AG04450 (cell line): ENCODE measurements at regions not wholly inside any gene's neighbourhood (a gene's known extent, or its start where the extent isn't known, plus 50 kb on each side); places are given as distances from the start of the nearest gene placed in this dataset.

ENCODE experiments used
- CTCF ChIA-PET: fragments of 300-600, 350-600 bp; formaldehyde crosslinking; extraction: SDS; loops from one replicate; lab custom pipeline; 2022; ENCODE audit warnings: antibody characterized with exemption, inconsistent platforms; lab: Charles Lee
- POLR2A ChIA-PET: fragments of 350-600 bp; formaldehyde crosslinking; extraction: SDS; loops from one replicate; lab custom pipeline; 2021; ENCODE audit warnings: antibody characterized with exemption, inconsistent platforms; lab: Yijun Ruan, JAX
- DNase-seq: peaks from one replicate; pipeline ENCODE4 v3.0.0-alpha.2; 2011; ENCODE audit warnings: low read depth, low spot score
- H3K27ac ChIP-seq: one replicate; pipeline ENCODE4 v1.5.1; 2012; ENCODE audit warnings: low read depth, low read length, control low read depth
- H3K27me3 ChIP-seq: one replicate; pipeline ENCODE4 v1.6.0; 2012; ENCODE audit warnings: low read length; ENCODE audit not compliant: control insufficient read depth, insufficient read depth
- H3K4me3 ChIP-seq: 2 replicates; pipeline ENCODE4 v1.5.1; 2011; ENCODE audit warnings: mild to moderate bottlenecking, low read depth, low read length, control low read depth
- H3K9me3 ChIP-seq: 2 replicates; pipeline ENCODE4 v1.5.1; 2012; ENCODE audit warnings: low read length; ENCODE audit not compliant: control insufficient read depth, insufficient read depth
- TF ChIP-seq, protein P1 (sequence below): IDR thresholded peaks from 2 replicates; pipeline ENCODE4 v1.5.1; 2011; ENCODE audit warnings: low read depth, low read length, control low read depth, inconsistent platforms

GRCh38 chr5:91867799-91868198 lies 484.7 kb upstream of the ARRDC3 start:
- Histone ChIP-seq H3K9me3 (no peaks in the 10 kb centered on the region), H3K4me3 (no peak overlapping the region), H3K27ac (no peak overlapping the region), H3K27me3 (no peaks in the 10 kb centered on the region)
- DNase-seq, result no peak
- TF ChIP-seq, protein P1, sequence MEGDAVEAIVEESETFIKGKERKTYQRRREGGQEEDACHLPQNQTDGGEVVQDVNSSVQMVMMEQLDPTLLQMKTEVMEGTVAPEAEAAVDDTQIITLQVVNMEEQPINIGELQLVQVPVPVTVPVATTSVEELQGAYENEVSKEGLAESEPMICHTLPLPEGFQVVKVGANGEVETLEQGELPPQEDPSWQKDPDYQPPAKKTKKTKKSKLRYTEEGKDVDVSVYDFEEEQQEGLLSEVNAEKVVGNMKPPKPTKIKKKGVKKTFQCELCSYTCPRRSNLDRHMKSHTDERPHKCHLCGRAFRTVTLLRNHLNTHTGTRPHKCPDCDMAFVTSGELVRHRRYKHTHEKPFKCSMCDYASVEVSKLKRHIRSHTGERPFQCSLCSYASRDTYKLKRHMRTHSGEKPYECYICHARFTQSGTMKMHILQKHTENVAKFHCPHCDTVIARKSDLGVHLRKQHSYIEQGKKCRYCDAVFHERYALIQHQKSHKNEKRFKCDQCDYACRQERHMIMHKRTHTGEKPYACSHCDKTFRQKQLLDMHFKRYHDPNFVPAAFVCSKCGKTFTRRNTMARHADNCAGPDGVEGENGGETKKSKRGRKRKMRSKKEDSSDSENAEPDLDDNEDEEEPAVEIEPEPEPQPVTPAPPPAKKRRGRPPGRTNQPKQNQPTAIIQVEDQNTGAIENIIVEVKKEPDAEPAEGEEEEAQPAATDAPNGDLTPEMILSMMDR, result no peak
- ChIA-PET POLR2A (no interaction called here), CTCF (no interaction called here)

GRCh38 chr5:91865915-91866314 lies 482.8 kb upstream of the ARRDC3 start:
- TF ChIP-seq, protein P1, result no peak
- POLR2A ChIA-PET, result no interaction called here
- Histone ChIP-seq H3K27ac (no peak overlapping the region), H3K4me3 (no peak overlapping the region), H3K27me3 (no peaks in the 10 kb centered on the region), H3K9me3 (no peaks in the 10 kb centered on the region)
- no peak for DNase-seq
- CTCF ChIA-PET, result no interaction called here

DNA sequence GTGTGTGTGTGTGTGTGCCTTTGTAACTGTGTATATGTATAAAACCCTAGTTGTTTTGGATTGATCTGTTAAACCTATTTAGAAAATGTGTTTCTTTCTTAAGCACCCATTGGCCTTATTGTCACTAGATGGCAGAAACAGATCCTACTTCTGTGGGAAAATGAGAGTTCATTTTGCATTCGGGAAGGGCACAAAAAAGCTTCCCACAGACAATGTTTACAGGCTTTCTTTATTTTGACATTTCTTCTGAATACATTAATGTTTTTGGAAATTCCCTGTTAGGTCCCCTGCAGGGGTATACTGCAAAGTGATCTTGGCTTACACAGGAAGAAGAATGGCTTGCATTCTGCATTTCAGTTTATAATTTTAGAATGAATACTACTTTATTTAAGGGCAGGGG lies 481.8 kb upstream of the ARRDC3 start:
- no peaks in the 10 kb centered on the region for H3K27me3 ChIP-seq
- no peaks in the 10 kb centered on the region for H3K9me3 ChIP-seq
- TF ChIP-seq, protein P1, result no peak
- no peak overlapping the region for H3K4me3 ChIP-seq
- POLR2A ChIA-PET, result no interaction called here
- no peak overlapping the region for H3K27ac ChIP-seq
- no peak for DNase-seq
- CTCF ChIA-PET, result interaction anchor here (0.5 to 0.7 kb wide), 2 partner anchors 991 to 1064 kb away, joined by 3 read pairs; no protein-coding TSS in a partner anchor

- POLR2A ChIA-PET, result no interaction called here
- CTCF ChIA-PET, result no interaction called here
- H3K27me3 ChIP-seq, result no peaks in the 10 kb centered on the region
- H3K27ac ChIP-seq, result no peak overlapping the region
- H3K4me3 ChIP-seq, result no peak overlapping the region
- no peak for DNase-seq
- TF ChIP-seq, protein P1, result no peak
- no peaks in the 10 kb centered on the region for H3K9me3 ChIP-seq
Measured at GRCh38 chr5:91851670-91852069, 468.6 kb upstream of the ARRDC3 start.

GRCh38 chr5:91850031-91850430 lies 466.9 kb upstream of the ARRDC3 start:
- POLR2A ChIA-PET, result no interaction called here
- TF ChIP-seq, protein P1, result no peak
- Histone ChIP-seq H3K9me3 (no peaks in the 10 kb centered on the region), H3K27me3 (no peaks in the 10 kb centered on the region), H3K4me3 (no peak overlapping the region), H3K27ac (no peak overlapping the region)
- CTCF ChIA-PET, result no interaction called here
- no peak for DNase-seq
